Mesodermal cell (in vitro differentiated cells): ENCODE measurements at regions not wholly inside any gene's neighbourhood (a gene's known extent, or its start where the extent isn't known, plus 50 kb on each side); places are given as distances from the start of the nearest gene placed in this dataset.

Experiments used
- H3K27ac ChIP-seq: 2 replicates; pipeline ENCODE4 v1.7.0; 2013; ENCODE audit warnings: mild to moderate bottlenecking, low read depth, low read length, moderate library complexity; ENCODE audit not compliant: severe bottlenecking
- H3K36me3 ChIP-seq: 2 replicates; pipeline ENCODE4 v1.7.1; 2013; ENCODE audit warnings: mild to moderate bottlenecking, low read length, moderate library complexity; ENCODE audit not compliant: control insufficient read depth, insufficient read depth
- H3K4me1 ChIP-seq: one replicate; pipeline ENCODE4 v1.7.1; 2013; ENCODE audit warnings: mild to moderate bottlenecking, low read length; ENCODE audit not compliant: insufficient read depth, control insufficient read depth, poor library complexity, severe bottlenecking
- H3K4me3 ChIP-seq: 2 replicates; pipeline ENCODE4 v1.7.0; 2013; ENCODE audit warnings: low read length, control low read depth, mild to moderate bottlenecking; ENCODE audit not compliant: insufficient read depth, poor library complexity, severe bottlenecking; ENCODE audit errors: extremely low read depth
- H3K9me3 ChIP-seq: 2 replicates; pipeline ENCODE4 v1.7.1; 2013; ENCODE audit warnings: mild to moderate bottlenecking, low read length, moderate library complexity; ENCODE audit not compliant: control insufficient read depth
- WGBS, 2 experiments: methylation state at CpG; one replicate each; pipeline ENCODE4 v1.1.5; 2013; ENCODE audit warnings: missing lambda C conversion rate in 2 of 2; ENCODE audit not compliant: insufficient coverage in 2 of 2; 5-methylcytosine and 5-hydroxymethylcytosine counted together

GRCh38 chr12:66852091-66852490 lies 173.2 kb upstream of the GRIP1 start:
- Histone ChIP-seq H3K9me3 (no peaks in the 10 kb centered on the region), H3K4me3 (no peak overlapping the region), H3K27ac (no peak overlapping the region), H3K4me1 (no peaks in the 10 kb centered on the region), H3K36me3 (no peaks in the 10 kb centered on the region)
- no CpG with 5 or more reads among the region's 2 CpGs for WGBS, 2 experiments

- no peaks in the 10 kb centered on the region for H3K4me1 ChIP-seq
- H3K36me3 ChIP-seq = no peaks in the 10 kb centered on the region
- H3K9me3 ChIP-seq = no peaks in the 10 kb centered on the region
- no peak overlapping the region for H3K4me3 ChIP-seq
- no peak overlapping the region for H3K27ac ChIP-seq
- 90 to 95% methylated on average over 2 of the region's 2 CpGs for WGBS, 2 experiments
Observed at GRCh38 chr12:66852765-66853164, 173.9 kb upstream of the GRIP1 start.

- no peak overlapping the region for H3K27ac ChIP-seq
- H3K4me3 ChIP-seq = no peak overlapping the region
- H3K9me3 ChIP-seq = no peaks in the 10 kb centered on the region
- WGBS, 2 experiments = 70 to 100% methylated on average over 2 of the region's 7 CpGs
- H3K4me1 ChIP-seq = no peaks in the 10 kb centered on the region
- no peaks in the 10 kb centered on the region for H3K36me3 ChIP-seq
Observed at GRCh38 chr12:66859751-66860440, 181.0 kb upstream of the GRIP1 start.

- Histone ChIP-seq H3K4me3 (no peak overlapping the region), H3K36me3 (no peaks in the 10 kb centered on the region)
- WGBS, 2 experiments = 82 to 87% methylated on average over 3 of the region's 5 CpGs
Observed at GRCh38 chr12:66860752-66861750, 182.2 kb upstream of the GRIP1 start.

DNA sequence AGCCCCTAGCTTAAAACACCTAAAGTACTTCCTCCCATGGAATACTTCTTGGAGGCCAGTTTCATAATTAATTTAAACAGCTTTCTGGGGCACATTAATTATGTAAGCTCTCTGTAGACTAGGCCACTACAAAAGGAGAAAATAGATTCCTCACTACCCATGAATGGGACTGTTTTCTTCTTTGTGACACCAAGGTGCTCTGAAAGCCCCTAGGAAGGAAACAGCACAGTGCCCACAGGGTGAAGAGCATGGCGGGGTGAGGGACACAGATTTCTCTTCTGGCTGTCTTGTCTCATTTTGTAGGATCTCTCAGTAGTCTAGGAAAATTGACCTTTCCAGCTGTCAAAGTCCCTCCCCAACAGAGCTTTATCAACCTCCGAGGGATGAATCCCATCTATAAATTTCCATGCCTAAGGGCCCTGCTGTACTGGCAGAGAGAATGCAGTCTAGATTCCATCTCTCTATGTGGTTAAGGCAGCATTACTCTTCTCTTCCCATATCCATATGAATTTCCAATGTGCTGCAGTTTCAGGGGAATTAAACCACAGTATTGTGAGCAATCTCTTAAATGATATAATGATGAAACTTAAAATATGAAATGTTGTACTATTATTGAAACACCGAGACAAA lies 183.6 kb upstream of the GRIP1 start:
- H3K27ac ChIP-seq = no peak overlapping the region
- no peaks in the 10 kb centered on the region for H3K36me3 ChIP-seq
- 86 to 100% methylated on average over 1 to 3 of the region's 3 CpGs for WGBS, 2 experiments
- H3K4me1 ChIP-seq = no peaks in the 10 kb centered on the region
- H3K4me3 ChIP-seq = no peak overlapping the region
- no peaks in the 10 kb centered on the region for H3K9me3 ChIP-seq

More at GRCh38 chr12:66860752-66861750, 182.2 kb upstream of the GRIP1 start:
- H3K4me1 ChIP-seq = no peaks in the 10 kb centered on the region
- H3K27ac ChIP-seq = no peak overlapping the region
- H3K9me3 ChIP-seq = no peaks in the 10 kb centered on the region

- Histone ChIP-seq H3K4me1 (no peaks in the 10 kb centered on the region), H3K36me3 (no peaks in the 10 kb centered on the region), H3K4me3 (no peak overlapping the region), H3K9me3 (no peaks in the 10 kb centered on the region), H3K27ac (no peak overlapping the region)
- WGBS, 2 experiments = 70 to 90% methylated on average over 1 of the region's 1 CpG
Observed at GRCh38 chr12:66863276-66863675, 184.4 kb upstream of the GRIP1 start.

DNA sequence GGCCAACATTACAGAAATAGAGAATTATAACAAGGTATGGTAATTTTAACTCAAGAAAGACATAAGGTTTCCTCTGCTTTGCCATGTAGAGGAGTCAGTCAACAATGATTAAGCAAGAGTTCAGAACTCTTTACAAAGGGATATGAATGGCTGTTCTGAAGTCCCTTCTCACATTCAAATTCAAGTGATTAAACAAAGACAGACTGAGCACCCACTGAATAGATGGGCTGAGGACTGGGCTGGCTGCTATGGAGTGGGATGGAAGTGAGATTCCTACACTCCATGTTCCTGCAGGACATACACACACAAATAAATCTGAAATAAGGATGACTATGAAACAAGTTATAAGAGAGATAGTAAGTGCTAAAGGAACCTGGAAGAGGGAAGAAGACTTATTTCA lies 199.0 kb upstream of the GRIP1 start:
- Histone ChIP-seq H3K9me3 (no peaks in the 10 kb centered on the region), H3K4me1 (no peaks in the 10 kb centered on the region), H3K4me3 (no peak overlapping the region), H3K36me3 (no peaks in the 10 kb centered on the region), H3K27ac (no peak overlapping the region)

DNA sequence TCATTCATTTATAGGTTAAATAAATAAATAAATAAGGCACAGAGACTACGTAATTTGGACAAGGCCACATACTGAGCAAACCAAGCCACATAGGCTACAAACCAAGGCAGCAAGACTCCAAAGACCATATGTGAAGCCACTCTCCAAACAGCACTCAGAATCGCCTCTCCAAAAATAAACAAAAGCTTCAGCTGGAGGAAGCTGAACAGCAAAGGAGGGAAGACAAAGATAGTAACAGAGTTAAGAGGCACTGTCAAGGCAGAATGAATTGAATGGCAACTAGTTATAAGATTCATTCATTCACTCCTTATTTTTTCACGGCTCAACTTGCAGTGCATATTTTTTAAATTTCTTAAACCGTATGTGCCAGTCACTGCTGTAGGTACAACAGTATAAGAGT lies 200.5 kb upstream of the GRIP1 start:
- Histone ChIP-seq H3K4me3 (no peak overlapping the region), H3K36me3 (no peaks in the 10 kb centered on the region), H3K4me1 (no peaks in the 10 kb centered on the region), H3K9me3 (no peaks in the 10 kb centered on the region), H3K27ac (no peak overlapping the region)
- 92% methylated on average over 2 of the region's 4 CpGs; no CpG with 5 or more reads in 1 of the 2 experiments for WGBS, 2 experiments

DNA sequence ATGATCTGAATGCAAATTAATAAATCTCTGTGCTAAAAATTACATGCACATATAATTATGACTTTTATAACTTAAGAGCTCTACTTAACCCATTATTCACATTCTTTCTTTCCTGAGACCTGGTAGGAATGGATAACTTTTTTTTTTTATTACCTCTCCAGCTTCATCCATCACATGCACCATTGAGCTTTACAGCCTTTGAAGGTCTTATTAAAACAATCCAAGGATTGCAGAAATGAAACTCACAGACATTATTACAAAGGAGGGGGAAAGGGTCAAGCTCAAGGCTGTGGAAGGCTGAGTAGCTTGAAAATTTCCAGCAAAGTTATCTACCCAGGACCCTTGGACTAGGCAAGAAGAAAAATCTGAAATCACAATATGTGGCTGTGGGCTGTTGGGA lies 202.5 kb upstream of the GRIP1 start:
- H3K4me1 ChIP-seq = no peaks in the 10 kb centered on the region
- no peaks in the 10 kb centered on the region for H3K9me3 ChIP-seq
- no peak overlapping the region for H3K27ac ChIP-seq
- H3K4me3 ChIP-seq = no peak overlapping the region
- no peaks in the 10 kb centered on the region for H3K36me3 ChIP-seq

- Histone ChIP-seq H3K4me1 (no peaks in the 10 kb centered on the region), H3K36me3 (no peaks in the 10 kb centered on the region), H3K4me3 (no peak overlapping the region), H3K27ac (no peak overlapping the region), H3K9me3 (no peaks in the 10 kb centered on the region)
- WGBS, 2 experiments = 87 to 98% methylated on average over 5 of the region's 11 CpGs
Observed at GRCh38 chr12:66884091-66884490, 205.2 kb upstream of the GRIP1 start.
